Endothelial cell of umbilical vein (primary cell): ENCODE measurements at regions not wholly inside any gene's neighbourhood (a gene's known extent, or its start where the extent isn't known, plus 50 kb on each side); places are given as distances from the start of the nearest gene placed in this dataset.

Source experiments
- BruUV-seq: library from RNA; stranded (reverse); fragments of 400-500 nt; replicated peaks from 2 replicates; lab custom pipeline; 2021; lab: Mats Ljungman, UMichigan
- CTCF ChIA-PET: fragments of 300-600, 350-600 bp; sonication (Branson Sonifier 250); formaldehyde crosslinking; loops from one replicate; lab custom pipeline; 2021; ENCODE audit warnings: antibody characterized with exemption, inconsistent platforms; lab: Charles Lee
- POLR2A ChIA-PET: fragments of 300-600, 350-600 bp; sonication (Branson Sonifier 250); formaldehyde crosslinking; loops from one replicate; lab custom pipeline; 2021; ENCODE audit warnings: antibody characterized with exemption, inconsistent platforms; lab: Charles Lee
- DNase-seq: peaks from one replicate; pipeline ENCODE4 v3.0.0-alpha.2; 2011; ENCODE audit warnings: low read depth, low spot score
- FAIRE-seq: peaks from 2 replicates; lab custom pipeline; 2011; peaks lifted over from hg19 to GRCh38; lab: Jason Lieb, UNC
- H2AFZ ChIP-seq: 2 replicates; pipeline ENCODE4 v1.6.0; 2012; ENCODE audit warnings: low read depth, low read length, control low read depth, inconsistent platforms
- H3K27ac ChIP-seq: 2 replicates; pipeline ENCODE4 v1.5.1; 2011; ENCODE audit warnings: low read depth, mild to moderate bottlenecking, control low read depth, low read length, moderate library complexity; ENCODE audit not compliant: insufficient read depth
- H3K27me3 ChIP-seq, 2 experiments: 2 replicates each; pipeline versions ENCODE4 v1.6.0 to v1.6.1; 2011; ENCODE audit warnings: low read length in 2 of 2, mixed read lengths in 1 of 2; ENCODE audit not compliant: control insufficient read depth in 2 of 2, insufficient read depth in 2 of 2
- H3K36me3 ChIP-seq, 2 experiments: 2 replicates in 1 of 2; 3 replicates in 1 of 2; pipeline ENCODE4 v1.5.1; 2011; ENCODE audit warnings: low read length in 2 of 2, mild to moderate bottlenecking in 1 of 2, moderate library complexity in 1 of 2; ENCODE audit not compliant: control insufficient read depth in 2 of 2, insufficient read depth in 2 of 2; ENCODE audit errors: extremely low read depth in 1 of 2
- H3K4me1 ChIP-seq: 3 replicates; pipeline ENCODE4 v1.5.1; 2011; ENCODE audit warnings: mild to moderate bottlenecking, low read length; ENCODE audit not compliant: control insufficient read depth, insufficient read depth; ENCODE audit errors: extremely low read depth
- H3K4me2 ChIP-seq: 2 replicates; pipeline ENCODE4 v1.6.1; 2011; ENCODE audit warnings: low read length, control low read depth, mixed read lengths; ENCODE audit not compliant: insufficient read depth
- H3K4me3 ChIP-seq, 3 experiments: fragments of 200-600 bp in 1 of 3; sonication (generic), shearing (Covaris generic) in 1 of 3; replicated peaks in 1 of 3; 2 replicates each; pipeline ENCODE4 v1.5.1; 2011 to 2016; ENCODE audit warnings: control low read depth in 3 of 3, low read length in 3 of 3, mild to moderate bottlenecking in 2 of 3, inconsistent platforms in 1 of 3, low read depth in 1 of 3, moderate library complexity in 1 of 3; ENCODE audit not compliant: insufficient read depth in 1 of 3
- H3K79me2 ChIP-seq: 2 replicates; pipeline ENCODE4 v1.6.0; 2012; ENCODE audit warnings: low read length, inconsistent platforms; ENCODE audit not compliant: control insufficient read depth, insufficient read depth
- H3K9ac ChIP-seq: replicated peaks from 2 replicates; pipeline ENCODE3; 2011; ENCODE audit warnings: low read length, control low read depth; ENCODE audit not compliant: insufficient read depth; ENCODE audit errors: extremely low read depth
- H3K9me1 ChIP-seq: replicated peaks from 3 replicates; pipeline ENCODE4 v1.6.0; 2011; ENCODE audit warnings: mild to moderate bottlenecking, low read length; ENCODE audit not compliant: control insufficient read depth, insufficient read depth; ENCODE audit errors: extremely low read depth
- H3K9me3 ChIP-seq: replicated peaks from 2 replicates; pipeline ENCODE4 v1.5.1; 2012; ENCODE audit warnings: low read length, inconsistent platforms; ENCODE audit not compliant: control insufficient read depth, insufficient read depth
- H4K20me1 ChIP-seq: replicated peaks from 2 replicates; pipeline ENCODE3; 2011; ENCODE audit warnings: mild to moderate bottlenecking, low read length; ENCODE audit not compliant: control insufficient read depth, insufficient read depth; ENCODE audit errors: extremely low read depth
- CTCF ChIP-seq, 2 donors: IDR thresholded peaks; 1 replicate in 1 of 2; 2 replicates in 1 of 2; pipeline ENCODE4 v1.5.1; 2011; ENCODE audit warnings: low read length in 2 of 2, mild to moderate bottlenecking in 2 of 2, moderate library complexity in 2 of 2, control low read depth in 1 of 2, inconsistent platforms in 1 of 2, low read depth in 1 of 2; ENCODE audit not compliant: insufficient read depth in 1 of 2; ENCODE audit errors: extremely low read depth in 1 of 2
- EZH2 ChIP-seq: IDR thresholded peaks from 2 replicates; pipeline ENCODE4 v1.6.1; 2012; ENCODE audit warnings: borderline replicate concordance, low read depth, mild to moderate bottlenecking, moderate library complexity, low read length, inconsistent platforms; ENCODE audit not compliant: severe bottlenecking
- FOS ChIP-seq: IDR thresholded peaks from 2 replicates; pipeline ENCODE4 v1.6.1; 2011; ENCODE audit warnings: mild to moderate bottlenecking, low read length, moderate library complexity, borderline replicate concordance; ENCODE audit not compliant: insufficient read depth
- GATA2 ChIP-seq: IDR thresholded peaks from 2 replicates; pipeline ENCODE4 v1.7.0; 2011; ENCODE audit warnings: low read depth, mild to moderate bottlenecking, moderate library complexity, mixed read lengths, low read length; ENCODE audit not compliant: insufficient read length, insufficient read depth
- JUN ChIP-seq: IDR thresholded peaks from 2 replicates; pipeline ENCODE4 v1.6.1; 2011; ENCODE audit warnings: borderline replicate concordance, low read depth; ENCODE audit not compliant: insufficient read length, insufficient read depth
- MAX ChIP-seq: IDR thresholded peaks from 2 replicates; pipeline ENCODE4 v1.6.1; 2011; ENCODE audit not compliant: insufficient read depth, insufficient read length
- MYC ChIP-seq: IDR thresholded peaks from one replicate; pipeline ENCODE4 v1.6.1; 2011; ENCODE audit warnings: mild to moderate bottlenecking, low read depth, low read length
- POLR2A ChIP-seq: IDR thresholded peaks from 2 replicates; pipeline ENCODE4 v1.6.1; 2012; ENCODE audit warnings: low read depth, mild to moderate bottlenecking, control low read depth, low read length
- POLR2AphosphoS5 ChIP-seq: IDR thresholded peaks from 2 replicates; pipeline ENCODE4 v1.6.1; 2012; ENCODE audit warnings: low read depth, mild to moderate bottlenecking, control low read depth, low read length, moderate library complexity; ENCODE audit not compliant: insufficient read depth
- dilution Hi-C: fragments of 300-500 bp; cut with MboI; formaldehyde crosslinking; loops from one replicate; pipeline ENCODE4 v1.15.0; 2019; ENCODE audit warnings: low sequenced_read_pairs; ENCODE audit not compliant: extremely low pct_ligation_motif_present
- intact Hi-C: fragments of 100-400 bp; cut with micrococcal nuclease; formaldehyde crosslinking; loops from one replicate; pipeline ENCODE4 v1.10.0; 2022

- no TSS peak for BruUV-seq
- H3K27me3 ChIP-seq = peaks cover under 1 to 2% of the 10 kb centered on the region in 2 experiments
- no peak overlapping the region for H2AFZ ChIP-seq
- DNase-seq (no peak), FAIRE-seq (no peak)
- H3K9me3 ChIP-seq = no peaks in the 10 kb centered on the region
- no peak overlapping the region for H3K4me2 ChIP-seq
- no peaks in the 10 kb centered on the region for H3K79me2 ChIP-seq
- TF ChIP-seq POLR2A = no peak
- no peak for TF ChIP-seq GATA2
- TF ChIP-seq JUN = no peak
- TF ChIP-seq MAX = no peak
- TF ChIP-seq EZH2 = no peak
- no peak for TF ChIP-seq POLR2AphosphoS5
- TF ChIP-seq FOS = no peak
- TF ChIP-seq MYC = no peak
- TF ChIP-seq CTCF (IDR thresholded peaks at IDR 0.05; ENCODE audit: extremely low read depth in 1 of 2, insufficient read depth in 1 of 2, low read depth in 1 of 2, low read length in 2 of 2) = no peak
- H3K4me3 ChIP-seq = no peak overlapping the region
- dilution Hi-C loops = no loop called here
- H3K9me1 ChIP-seq = no peaks in the 10 kb centered on the region
- H3K4me1 ChIP-seq = no peaks in the 10 kb centered on the region
- ChIA-PET POLR2A (no interaction called here), CTCF (no interaction called here)
- no peak overlapping the region for H3K27ac ChIP-seq
- no peak overlapping the region for H3K9ac ChIP-seq
- no peaks in the 10 kb centered on the region for H3K36me3 ChIP-seq
- no peaks in the 10 kb centered on the region for H4K20me1 ChIP-seq
- intact Hi-C loops = no loop called here
Observed at GRCh38 chr2:219701847-219702634, 74.6 kb downstream of the SLC4A3 start.
